Neural cell (in vitro differentiated cells): ENCODE measurements at regions not wholly inside any gene's neighbourhood (a gene's known extent, or its start where the extent isn't known, plus 50 kb on each side); places are given as distances from the start of the nearest gene placed in this dataset.

Source experiments
- CTCF ChIP-seq: fragments of 450-650 bp; IDR thresholded peaks from 2 replicates; pipeline ENCODE4 v1.5.1; 2014; ENCODE audit warnings: antibody characterized with exemption, mild to moderate bottlenecking, moderate library complexity; ENCODE audit not compliant: poor library complexity, severe bottlenecking
- EP300 ChIP-seq: fragments of 450-650 bp; conservative IDR thresholded peaks from 2 replicates; pipeline ENCODE4 v1.6.1; 2014; ENCODE audit warnings: antibody characterized with exemption, mild to moderate bottlenecking, moderate library complexity; ENCODE audit not compliant: poor library complexity, severe bottlenecking
- EZH2 ChIP-seq: fragments of 200-600, 300-800 bp; shearing (Covaris generic), sonication (generic); IDR thresholded peaks from 2 replicates; pipeline ENCODE4 v1.6.1; 2014; ENCODE audit warnings: antibody characterized with exemption, low read length, borderline replicate concordance, mild to moderate bottlenecking; ENCODE audit not compliant: insufficient read depth, poor library complexity, severe bottlenecking
- MXI1 ChIP-seq: fragments of 450-650 bp; conservative IDR thresholded peaks from 2 replicates; pipeline ENCODE4 v1.6.1; 2014; ENCODE audit warnings: antibody characterized with exemption, mild to moderate bottlenecking; ENCODE audit not compliant: poor library complexity, severe bottlenecking
- POLR2AphosphoS5 ChIP-seq: IDR thresholded peaks from 2 replicates; pipeline ENCODE4 v1.6.1; 2012
- RAD21 ChIP-seq: fragments of 450-650 bp; conservative IDR thresholded peaks from 2 replicates; pipeline ENCODE4 v1.6.1; 2014; ENCODE audit warnings: antibody characterized with exemption, mild to moderate bottlenecking, moderate library complexity
- REST ChIP-seq: IDR thresholded peaks from 2 replicates; pipeline ENCODE4 v1.6.1; 2012; ENCODE audit warnings: borderline replicate concordance
- TAF1 ChIP-seq: IDR thresholded peaks from 2 replicates; pipeline ENCODE4 v1.6.1; 2012; ENCODE audit warnings: low read depth

- TF ChIP-seq RAD21 = no peak
- no peak for TF ChIP-seq CTCF
- TF ChIP-seq MXI1 = no peak
- no peak for TF ChIP-seq REST
- TF ChIP-seq TAF1 = no peak
- TF ChIP-seq EZH2 = no peak
- TF ChIP-seq EP300 = no peak
- no peak for TF ChIP-seq POLR2AphosphoS5
Measured at GRCh38 chr3:184453296-184453695, 73.4 kb downstream of the CHRD start.
